WTC11 (cell line): ENCODE measurements at regions not wholly inside any gene's neighbourhood (a gene's known extent, or its start where the extent isn't known, plus 50 kb on each side); places are given as distances from the start of the nearest gene placed in this dataset.

ENCODE experiments used
- ATF1 ChIP-seq: sonication (generic); formaldehyde crosslinking; IDR thresholded peaks from 2 replicates; pipeline ENCODE4 v1.8.1; 2023; ENCODE audit warnings: mild to moderate bottlenecking, moderate library complexity, missing genetic modification reagents
- CTCF ChIP-seq: fragments of 200-600 bp; IDR thresholded peaks from 2 replicates; pipeline ENCODE4 v1.8.0; 2022; ENCODE audit warnings: antibody characterized with exemption
- HMGXB4 ChIP-seq: sonication (generic); formaldehyde crosslinking; IDR thresholded peaks from 2 replicates; pipeline ENCODE4 v1.8.1; 2023; ENCODE audit warnings: mild to moderate bottlenecking, moderate library complexity, missing genetic modification reagents
- PRDM15 ChIP-seq: sonication (generic); formaldehyde crosslinking; IDR thresholded peaks from 2 replicates; pipeline ENCODE4 v1.8.0; 2022; ENCODE audit warnings: missing genetic modification reagents

GRCh38 chr5:103467831-103468230 is 94.8 kb downstream of the NUDT12 start:
- TF ChIP-seq CTCF: no peak
- TF ChIP-seq HMGXB4 (CRISPR knock-in tag): no peak
- no peak for TF ChIP-seq ATF1 (CRISPR knock-in tag)
- TF ChIP-seq PRDM15: no peak
